Suprapubic skin (tissue), 4 donors: ENCODE measurements at regions not wholly inside any gene's neighbourhood (a gene's known extent, or its start where the extent isn't known, plus 50 kb on each side); places are given as distances from the start of the nearest gene placed in this dataset.

Source experiments
- DNase-seq, 2 donors: peaks; one replicate each; pipeline ENCODE4 v3.0.0-alpha.2; 2019; ENCODE audit warnings: low spot score in 2 of 2
- H3K27ac ChIP-seq: fragments of 200-600 bp; sonication (generic); one replicate; pipeline ENCODE4 v1.5.1; 2019
- H3K27me3 ChIP-seq: fragments of 200-600 bp; sonication (generic); one replicate; pipeline ENCODE4 v1.5.1; 2019
- H3K36me3 ChIP-seq: fragments of 200-600 bp; sonication (generic); one replicate; pipeline ENCODE4 v1.5.1; 2019
- H3K4me1 ChIP-seq: fragments of 200-600 bp; sonication (generic); one replicate; pipeline ENCODE4 v1.5.1; 2019
- H3K4me3 ChIP-seq: fragments of 200-600 bp; sonication (generic); one replicate; pipeline ENCODE4 v1.5.1; 2019; ENCODE audit warnings: mild to moderate bottlenecking
- H3K9me3 ChIP-seq: fragments of 200-600 bp; sonication (generic); one replicate; pipeline ENCODE4 v1.5.1; 2019
- EP300 ChIP-seq: sonication (generic); formaldehyde crosslinking; IDR thresholded peaks from one replicate; pipeline ENCODE4 v1.6.1; 2017; ENCODE audit warnings: antibody characterized with exemption
- POLR2A ChIP-seq, 2 donors: fragments of 450-650 bp; IDR thresholded peaks; one replicate each; pipeline ENCODE4 v1.6.1; 2017; ENCODE audit warnings: antibody characterized with exemption in 2 of 2, mild to moderate bottlenecking in 2 of 2, moderate library complexity in 2 of 2
- POLR2AphosphoS5 ChIP-seq, 3 donors: sonication (generic); formaldehyde crosslinking; IDR thresholded peaks; one replicate each; pipeline ENCODE4 v1.6.1; 2017; ENCODE audit warnings: antibody characterized with exemption in 3 of 3
- WGBS: methylation state at CpG from one replicate; pipeline ENCODE4 v1.1.5; 2018; 5-methylcytosine and 5-hydroxymethylcytosine counted together
- TF ChIP-seq, protein P1 (sequence below), 2 donors: fragments of 200-600 bp in 1 of 2; fragments of 450-650 bp in 1 of 2; sonication (generic) in 1 of 2; IDR thresholded peaks; one replicate each; pipeline ENCODE4 v1.5.1; 2016 to 2019; ENCODE audit warnings: antibody characterized with exemption in 2 of 2, mild to moderate bottlenecking in 1 of 2, moderate library complexity in 1 of 2

- Histone ChIP-seq H3K27me3 (no peaks in the 10 kb centered on the region), H3K9me3 (no peaks in the 10 kb centered on the region), H3K4me3 (no peak overlapping the region), H3K4me1 (peaks cover 12% of the 10 kb centered on the region), H3K27ac (no peak overlapping the region), H3K36me3 (no peaks in the 10 kb centered on the region)
- TF ChIP-seq EP300 = no peak
- TF ChIP-seq, protein P1, sequence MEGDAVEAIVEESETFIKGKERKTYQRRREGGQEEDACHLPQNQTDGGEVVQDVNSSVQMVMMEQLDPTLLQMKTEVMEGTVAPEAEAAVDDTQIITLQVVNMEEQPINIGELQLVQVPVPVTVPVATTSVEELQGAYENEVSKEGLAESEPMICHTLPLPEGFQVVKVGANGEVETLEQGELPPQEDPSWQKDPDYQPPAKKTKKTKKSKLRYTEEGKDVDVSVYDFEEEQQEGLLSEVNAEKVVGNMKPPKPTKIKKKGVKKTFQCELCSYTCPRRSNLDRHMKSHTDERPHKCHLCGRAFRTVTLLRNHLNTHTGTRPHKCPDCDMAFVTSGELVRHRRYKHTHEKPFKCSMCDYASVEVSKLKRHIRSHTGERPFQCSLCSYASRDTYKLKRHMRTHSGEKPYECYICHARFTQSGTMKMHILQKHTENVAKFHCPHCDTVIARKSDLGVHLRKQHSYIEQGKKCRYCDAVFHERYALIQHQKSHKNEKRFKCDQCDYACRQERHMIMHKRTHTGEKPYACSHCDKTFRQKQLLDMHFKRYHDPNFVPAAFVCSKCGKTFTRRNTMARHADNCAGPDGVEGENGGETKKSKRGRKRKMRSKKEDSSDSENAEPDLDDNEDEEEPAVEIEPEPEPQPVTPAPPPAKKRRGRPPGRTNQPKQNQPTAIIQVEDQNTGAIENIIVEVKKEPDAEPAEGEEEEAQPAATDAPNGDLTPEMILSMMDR (IDR thresholded peaks at IDR 0.05) = no peak
- no peak for TF ChIP-seq POLR2A (IDR thresholded peaks at IDR 0.05)
- no peak for TF ChIP-seq POLR2AphosphoS5 (IDR thresholded peaks at IDR 0.05)
- no peak for DNase-seq
Measured at GRCh38 chr6:54058236-54058635, 53.0 kb upstream of the MLIP start.

- H3K27ac ChIP-seq = no peak overlapping the region
- TF ChIP-seq POLR2A (IDR thresholded peaks at IDR 0.05) = no peak
- TF ChIP-seq POLR2AphosphoS5 (IDR thresholded peaks at IDR 0.05) = no peak
- TF ChIP-seq, protein P1 (IDR thresholded peaks at IDR 0.05) = no peak
- TF ChIP-seq EP300 = no peak
- H3K36me3 ChIP-seq = no peaks in the 10 kb centered on the region
- DNase-seq = no peak
- WGBS = 81% methylated on average over 2 of the region's 2 CpGs
- H3K4me3 ChIP-seq = no peak overlapping the region
- H3K27me3 ChIP-seq = no peaks in the 10 kb centered on the region
- no peaks in the 10 kb centered on the region for H3K9me3 ChIP-seq
- no peaks in the 10 kb centered on the region for H3K4me1 ChIP-seq
Measured at GRCh38 chr6:54059683-54060082, 51.6 kb upstream of the MLIP start.

- no peak overlapping the region for H3K27ac ChIP-seq
- no peak for DNase-seq
- H3K9me3 ChIP-seq = no peaks in the 10 kb centered on the region
- TF ChIP-seq EP300 (no peak), POLR2AphosphoS5 (IDR thresholded peaks at IDR 0.05) (no peak), POLR2A (IDR thresholded peaks at IDR 0.05) (no peak)
- TF ChIP-seq, protein P1 (IDR thresholded peaks at IDR 0.05) = no peak
- H3K4me1 ChIP-seq = no peaks in the 10 kb centered on the region
- no peak overlapping the region for H3K4me3 ChIP-seq
- H3K27me3 ChIP-seq = no peaks in the 10 kb centered on the region
- no peaks in the 10 kb centered on the region for H3K36me3 ChIP-seq
- 72% methylated on average over 2 of the region's 2 CpGs for WGBS
Measured at GRCh38 chr6:54060286-54060685, 51.0 kb upstream of the MLIP start.
